IgD-negative memory B cell (primary cell): ENCODE measurements at regions not wholly inside any gene's neighbourhood (a gene's known extent, or its start where the extent isn't known, plus 50 kb on each side); places are given as distances from the start of the nearest gene placed in this dataset.

Source experiments
- H3K27ac Mint-ChIP-seq, 3 donors: one replicate each; pipeline ENCODE4 v1.8.0; 2020 to 2022; ENCODE audit warnings: mild to moderate bottlenecking in 3 of 3, mixed read lengths in 3 of 3, moderate library complexity in 1 of 3
- H3K27me3 Mint-ChIP-seq: one replicate; pipeline ENCODE4 v1.8.0; 2021; ENCODE audit warnings: mixed read lengths
- H3K36me3 Mint-ChIP-seq: one replicate; pipeline ENCODE4 v1.8.0; 2020; ENCODE audit warnings: mild to moderate bottlenecking, mixed read lengths
- H3K4me1 Mint-ChIP-seq, 3 donors: one replicate each; pipeline ENCODE4 v1.8.0; 2020 to 2022; ENCODE audit warnings: mixed read lengths in 3 of 3, mild to moderate bottlenecking in 1 of 3
- H3K4me3 Mint-ChIP-seq, 4 donors: one replicate each; pipeline ENCODE4 v1.8.0; 2020 to 2022; ENCODE audit warnings: mild to moderate bottlenecking in 4 of 4, mixed read lengths in 4 of 4, moderate library complexity in 3 of 4
- H3K9me3 Mint-ChIP-seq, 3 donors: one replicate each; pipeline ENCODE4 v1.8.0; 2020 to 2021; ENCODE audit warnings: mixed read lengths in 3 of 3, mild to moderate bottlenecking in 1 of 3

DNA sequence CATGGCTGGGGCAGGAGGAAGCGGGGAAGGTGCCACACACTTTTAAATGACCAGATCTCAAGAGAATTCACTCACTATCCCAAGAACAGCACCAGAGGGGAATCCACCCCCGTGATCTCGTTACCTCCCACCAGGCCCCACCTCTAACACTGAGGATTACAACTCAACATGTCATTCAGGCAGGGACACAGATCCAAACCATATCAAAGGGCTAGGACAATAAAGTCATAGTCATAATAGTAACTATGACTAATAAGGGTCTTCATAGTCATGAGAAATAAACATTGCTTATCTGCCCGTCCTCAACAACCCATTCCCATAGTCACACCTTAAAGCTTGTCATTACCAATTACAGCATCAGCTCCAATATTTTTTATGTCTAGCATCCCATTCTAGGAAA, 65.3 kb upstream of the SMC2 start:
- no peaks in the 10 kb centered on the region for H3K36me3 Mint-ChIP-seq
- H3K9me3 Mint-ChIP-seq: no peaks in the 10 kb centered on the region
- H3K4me3 Mint-ChIP-seq: peak overlapping the region in 1 of 4 donors; percentile 68
- H3K4me1 Mint-ChIP-seq: peaks cover 0 to 13% (median 10%) of the 10 kb centered on the region in 3 donors
- H3K27ac Mint-ChIP-seq: no peak overlapping the region
- H3K27me3 Mint-ChIP-seq: no peaks in the 10 kb centered on the region
